ENCODE measurements at regions not wholly inside any gene's neighbourhood (a gene's known extent, or its start where the extent isn't known, plus 50 kb on each side); places are given as distances from the start of the nearest gene placed in this dataset.

DNA sequence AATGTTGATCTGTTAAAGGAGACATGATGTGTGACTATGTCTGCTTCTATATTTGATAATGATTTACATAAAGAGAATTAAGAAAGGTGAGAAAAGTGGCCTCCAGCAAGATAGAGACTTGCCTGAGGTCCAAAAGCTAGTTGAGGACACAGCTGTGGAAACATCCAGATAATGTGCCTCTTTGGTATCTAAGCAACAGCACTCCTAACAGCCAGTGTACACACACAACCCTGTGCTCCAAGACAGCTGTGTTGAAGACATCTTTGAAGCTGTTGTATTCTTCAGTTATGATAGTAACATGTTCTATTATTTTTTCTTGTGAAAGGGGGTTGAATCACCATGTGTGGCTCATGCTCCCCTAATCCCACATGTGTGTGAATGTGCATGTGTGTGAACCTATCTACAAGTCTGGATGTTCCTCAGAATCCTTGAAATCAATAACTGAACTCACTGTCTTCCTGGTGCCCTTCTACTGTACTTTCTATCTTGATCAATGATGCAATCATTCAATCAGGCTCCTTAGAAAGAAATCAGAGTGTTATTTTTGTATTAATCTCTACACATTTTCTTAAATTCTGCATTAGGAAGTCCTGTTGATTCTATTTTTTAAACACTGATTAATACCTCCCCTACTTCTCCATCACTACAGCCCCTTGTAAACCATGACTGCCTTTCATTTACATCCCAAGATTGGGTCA lies 116.7 kb upstream of the SSTR4 start:
- H3K9me3 Mint-ChIP-seq: peaks cover 3% of the 10 kb centered on the region
- no peak overlapping the region for H3K9ac ChIP-seq
- TF ChIP-seq EZH2 (IDR thresholded peaks at IDR 0.05) (no peak), EZH2phosphoT487 (IDR thresholded peaks at IDR 0.05) (no peak)
- TF ChIP-seq, protein P1, sequence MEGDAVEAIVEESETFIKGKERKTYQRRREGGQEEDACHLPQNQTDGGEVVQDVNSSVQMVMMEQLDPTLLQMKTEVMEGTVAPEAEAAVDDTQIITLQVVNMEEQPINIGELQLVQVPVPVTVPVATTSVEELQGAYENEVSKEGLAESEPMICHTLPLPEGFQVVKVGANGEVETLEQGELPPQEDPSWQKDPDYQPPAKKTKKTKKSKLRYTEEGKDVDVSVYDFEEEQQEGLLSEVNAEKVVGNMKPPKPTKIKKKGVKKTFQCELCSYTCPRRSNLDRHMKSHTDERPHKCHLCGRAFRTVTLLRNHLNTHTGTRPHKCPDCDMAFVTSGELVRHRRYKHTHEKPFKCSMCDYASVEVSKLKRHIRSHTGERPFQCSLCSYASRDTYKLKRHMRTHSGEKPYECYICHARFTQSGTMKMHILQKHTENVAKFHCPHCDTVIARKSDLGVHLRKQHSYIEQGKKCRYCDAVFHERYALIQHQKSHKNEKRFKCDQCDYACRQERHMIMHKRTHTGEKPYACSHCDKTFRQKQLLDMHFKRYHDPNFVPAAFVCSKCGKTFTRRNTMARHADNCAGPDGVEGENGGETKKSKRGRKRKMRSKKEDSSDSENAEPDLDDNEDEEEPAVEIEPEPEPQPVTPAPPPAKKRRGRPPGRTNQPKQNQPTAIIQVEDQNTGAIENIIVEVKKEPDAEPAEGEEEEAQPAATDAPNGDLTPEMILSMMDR (IDR thresholded peaks at IDR 0.05): no peak
- H3K27me3 Mint-ChIP-seq (ENCODE audit: insufficient read depth, low read depth): peaks cover 1% of the 10 kb centered on the region
- no peaks in the 10 kb centered on the region for H3K27me3 ChIP-seq
- no peaks in the 10 kb centered on the region for H3K79me2 ChIP-seq (ENCODE audit: low read depth)
- H3K36me3 ChIP-seq: no peaks in the 10 kb centered on the region
- H3K4me1 Mint-ChIP-seq: no peaks in the 10 kb centered on the region
- H3K4me3 ChIP-seq: no peak overlapping the region
- no peak overlapping the region for H2AFZ ChIP-seq (replicated peaks)
- no peaks in the 10 kb centered on the region for H3K4me1 ChIP-seq
- H3K4me3 Mint-ChIP-seq: no peak overlapping the region
- no peak overlapping the region for H3K27ac Mint-ChIP-seq
- DNase-seq (ENCODE audit: low spot score): no peak
- no peak overlapping the region for H3K27ac ChIP-seq
- H3K4me2 ChIP-seq: no peak overlapping the region
- no peaks in the 10 kb centered on the region for H3K9me3 ChIP-seq (ENCODE audit: low read depth)
- no peaks in the 10 kb centered on the region for H3K36me3 Mint-ChIP-seq
- H3F3A ChIP-seq (ENCODE audit: low read depth): no peaks in the 10 kb centered on the region
- no peaks in the 10 kb centered on the region for H4K20me1 ChIP-seq (ENCODE audit: low read depth)

DNA sequence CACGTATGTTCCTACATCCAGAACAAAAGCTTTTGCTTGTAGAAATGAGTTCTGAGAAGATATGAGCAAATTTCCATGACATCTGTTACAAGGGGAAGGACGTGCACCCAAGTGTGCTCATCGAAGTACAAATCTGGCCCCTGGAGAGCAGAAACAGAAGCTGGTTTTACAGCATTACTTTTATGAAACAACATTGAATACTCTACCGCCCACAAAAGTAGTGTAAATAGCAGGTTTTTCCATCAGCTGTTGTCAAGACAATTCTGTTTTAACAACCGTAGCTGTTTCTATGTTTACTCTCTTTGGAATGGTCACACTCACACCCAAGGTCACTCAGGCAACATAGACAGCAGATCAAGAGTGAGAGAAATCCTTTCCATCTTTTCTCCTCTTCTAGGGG lies 114.2 kb upstream of the SSTR4 start:
- Histone ChIP-seq H3F3A (ENCODE audit: low read depth) (no peaks in the 10 kb centered on the region), H3K4me1 (no peaks in the 10 kb centered on the region), H3K4me3 (no peak overlapping the region), H3K27me3 (no peaks in the 10 kb centered on the region), H3K9ac (no peak overlapping the region), H3K79me2 (ENCODE audit: low read depth) (no peaks in the 10 kb centered on the region), H3K9me3 (ENCODE audit: low read depth) (no peaks in the 10 kb centered on the region), H3K4me2 (no peak overlapping the region), H4K20me1 (ENCODE audit: low read depth) (no peaks in the 10 kb centered on the region), H2AFZ (replicated peaks) (no peak overlapping the region), H3K36me3 (no peaks in the 10 kb centered on the region), H3K27ac (no peak overlapping the region)
- DNase-seq (ENCODE audit: low spot score): no peak
- TF ChIP-seq EZH2 (IDR thresholded peaks at IDR 0.05) (no peak), EZH2phosphoT487 (IDR thresholded peaks at IDR 0.05) (no peak)
- TF ChIP-seq, protein P1 (IDR thresholded peaks at IDR 0.05): no peak
- no peaks in the 10 kb centered on the region for H3K36me3 Mint-ChIP-seq
- H3K27ac Mint-ChIP-seq: no peak overlapping the region
- no peak overlapping the region for H3K4me3 Mint-ChIP-seq
- H3K27me3 Mint-ChIP-seq (ENCODE audit: insufficient read depth, low read depth): no peaks in the 10 kb centered on the region
- H3K4me1 Mint-ChIP-seq: no peaks in the 10 kb centered on the region
- no peaks in the 10 kb centered on the region for H3K9me3 Mint-ChIP-seq

DNA sequence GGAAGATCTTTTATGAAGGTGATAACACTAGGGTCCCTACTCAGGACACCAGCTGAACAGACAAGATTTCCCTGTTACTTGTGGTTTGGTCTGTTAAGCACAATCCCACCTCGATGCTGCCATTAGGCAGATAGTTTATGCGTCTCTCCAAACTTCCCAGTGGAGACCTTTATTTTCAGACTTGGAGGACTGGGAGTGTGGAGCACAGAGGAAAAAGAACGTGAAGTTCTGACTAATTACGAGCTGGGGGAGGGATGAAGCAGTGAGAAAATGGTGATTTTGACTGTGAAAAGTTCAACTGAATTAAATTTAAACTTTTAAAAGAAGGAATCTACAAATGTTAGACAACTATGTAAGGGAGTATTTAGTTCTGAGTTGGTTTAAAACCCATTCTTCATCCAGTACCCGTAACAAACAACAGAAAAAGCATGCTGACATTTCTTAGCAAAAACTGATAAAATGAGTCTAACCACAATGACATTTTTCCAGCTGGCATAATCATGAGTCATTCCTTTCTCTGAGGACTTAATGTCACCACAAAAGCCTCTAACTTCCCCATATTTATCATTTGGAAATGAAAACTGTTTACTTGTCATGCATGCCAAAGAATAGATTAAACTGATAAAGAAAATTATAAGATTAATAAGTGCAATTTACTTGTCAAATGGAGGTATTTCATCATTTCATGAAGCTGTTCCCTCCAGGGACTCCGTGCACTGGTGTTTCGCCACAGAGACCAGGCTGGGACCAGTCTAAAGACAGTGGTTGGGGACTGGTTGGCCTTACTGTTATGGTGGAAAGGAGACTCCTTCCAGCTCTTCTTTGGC lies 113.3 kb upstream of the SSTR4 start:
- TF ChIP-seq, protein P1 (IDR thresholded peaks at IDR 0.05): no peak
- TF ChIP-seq EZH2phosphoT487 (IDR thresholded peaks at IDR 0.05): no peak
- TF ChIP-seq EZH2 (IDR thresholded peaks at IDR 0.05): no peak

More for the DNA sequence above, 113.3 kb upstream of the SSTR4 start:
- no peak for DNase-seq (ENCODE audit: low spot score)
- H3K4me1 Mint-ChIP-seq: no peaks in the 10 kb centered on the region
- no peak overlapping the region for H3K27ac Mint-ChIP-seq
- H4K20me1 ChIP-seq (ENCODE audit: low read depth): no peaks in the 10 kb centered on the region
- no peaks in the 10 kb centered on the region for H3K9me3 Mint-ChIP-seq
- no peaks in the 10 kb centered on the region for H3K9me3 ChIP-seq (ENCODE audit: low read depth)
- no peak overlapping the region for H2AFZ ChIP-seq (replicated peaks)
- no peaks in the 10 kb centered on the region for H3K79me2 ChIP-seq (ENCODE audit: low read depth)
- no peaks in the 10 kb centered on the region for H3K27me3 ChIP-seq
- H3K36me3 Mint-ChIP-seq: no peaks in the 10 kb centered on the region
- no peak overlapping the region for H3K4me3 ChIP-seq
- H3K27me3 Mint-ChIP-seq (ENCODE audit: insufficient read depth, low read depth): no peaks in the 10 kb centered on the region
- no peaks in the 10 kb centered on the region for H3F3A ChIP-seq (ENCODE audit: low read depth)
- no peaks in the 10 kb centered on the region for H3K36me3 ChIP-seq
- no peak overlapping the region for H3K9ac ChIP-seq
- no peaks in the 10 kb centered on the region for H3K4me1 ChIP-seq
- H3K4me3 Mint-ChIP-seq: no peak overlapping the region
- H3K27ac ChIP-seq: no peak overlapping the region
- H3K4me2 ChIP-seq: no peak overlapping the region
